Endothelial cell of umbilical vein (primary cell): ENCODE measurements at regions not wholly inside any gene's neighbourhood (a gene's known extent, or its start where the extent isn't known, plus 50 kb on each side); places are given as distances from the start of the nearest gene placed in this dataset.

Experiments
- BruUV-seq: library from RNA; stranded (reverse); fragments of 400-500 nt; replicated peaks from 2 replicates; lab custom pipeline; 2021; lab: Mats Ljungman, UMichigan
- CTCF ChIA-PET: fragments of 300-600, 350-600 bp; sonication (Branson Sonifier 250); formaldehyde crosslinking; loops from one replicate; lab custom pipeline; 2021; ENCODE audit warnings: antibody characterized with exemption, inconsistent platforms; lab: Charles Lee
- POLR2A ChIA-PET: fragments of 300-600, 350-600 bp; sonication (Branson Sonifier 250); formaldehyde crosslinking; loops from one replicate; lab custom pipeline; 2021; ENCODE audit warnings: antibody characterized with exemption, inconsistent platforms; lab: Charles Lee
- DNase-seq: peaks from one replicate; pipeline ENCODE4 v3.0.0-alpha.2; 2011; ENCODE audit warnings: low read depth, low spot score
- FAIRE-seq: peaks from 2 replicates; lab custom pipeline; 2011; peaks lifted over from hg19 to GRCh38; lab: Jason Lieb, UNC
- H2AFZ ChIP-seq: 2 replicates; pipeline ENCODE4 v1.6.0; 2012; ENCODE audit warnings: low read depth, low read length, control low read depth, inconsistent platforms
- H3K27ac ChIP-seq: 2 replicates; pipeline ENCODE4 v1.5.1; 2011; ENCODE audit warnings: low read depth, mild to moderate bottlenecking, control low read depth, low read length, moderate library complexity; ENCODE audit not compliant: insufficient read depth
- H3K27me3 ChIP-seq, 2 experiments: 2 replicates each; pipeline versions ENCODE4 v1.6.0 to v1.6.1; 2011; ENCODE audit warnings: low read length in 2 of 2, mixed read lengths in 1 of 2; ENCODE audit not compliant: control insufficient read depth in 2 of 2, insufficient read depth in 2 of 2
- H3K36me3 ChIP-seq, 2 experiments: 2 replicates in 1 of 2; 3 replicates in 1 of 2; pipeline ENCODE4 v1.5.1; 2011; ENCODE audit warnings: low read length in 2 of 2, mild to moderate bottlenecking in 1 of 2, moderate library complexity in 1 of 2; ENCODE audit not compliant: control insufficient read depth in 2 of 2, insufficient read depth in 2 of 2; ENCODE audit errors: extremely low read depth in 1 of 2
- H3K4me1 ChIP-seq: 3 replicates; pipeline ENCODE4 v1.5.1; 2011; ENCODE audit warnings: mild to moderate bottlenecking, low read length; ENCODE audit not compliant: control insufficient read depth, insufficient read depth; ENCODE audit errors: extremely low read depth
- H3K4me2 ChIP-seq: 2 replicates; pipeline ENCODE4 v1.6.1; 2011; ENCODE audit warnings: low read length, control low read depth, mixed read lengths; ENCODE audit not compliant: insufficient read depth
- H3K4me3 ChIP-seq, 3 experiments: fragments of 200-600 bp in 1 of 3; sonication (generic), shearing (Covaris generic) in 1 of 3; replicated peaks in 1 of 3; 2 replicates each; pipeline ENCODE4 v1.5.1; 2011 to 2016; ENCODE audit warnings: control low read depth in 3 of 3, low read length in 3 of 3, mild to moderate bottlenecking in 2 of 3, inconsistent platforms in 1 of 3, low read depth in 1 of 3, moderate library complexity in 1 of 3; ENCODE audit not compliant: insufficient read depth in 1 of 3
- H3K79me2 ChIP-seq: 2 replicates; pipeline ENCODE4 v1.6.0; 2012; ENCODE audit warnings: low read length, inconsistent platforms; ENCODE audit not compliant: control insufficient read depth, insufficient read depth
- H3K9ac ChIP-seq: replicated peaks from 2 replicates; pipeline ENCODE3; 2011; ENCODE audit warnings: low read length, control low read depth; ENCODE audit not compliant: insufficient read depth; ENCODE audit errors: extremely low read depth
- H3K9me1 ChIP-seq: replicated peaks from 3 replicates; pipeline ENCODE4 v1.6.0; 2011; ENCODE audit warnings: mild to moderate bottlenecking, low read length; ENCODE audit not compliant: control insufficient read depth, insufficient read depth; ENCODE audit errors: extremely low read depth
- H3K9me3 ChIP-seq: replicated peaks from 2 replicates; pipeline ENCODE4 v1.5.1; 2012; ENCODE audit warnings: low read length, inconsistent platforms; ENCODE audit not compliant: control insufficient read depth, insufficient read depth
- H4K20me1 ChIP-seq: replicated peaks from 2 replicates; pipeline ENCODE3; 2011; ENCODE audit warnings: mild to moderate bottlenecking, low read length; ENCODE audit not compliant: control insufficient read depth, insufficient read depth; ENCODE audit errors: extremely low read depth
- EZH2 ChIP-seq: IDR thresholded peaks from 2 replicates; pipeline ENCODE4 v1.6.1; 2012; ENCODE audit warnings: borderline replicate concordance, low read depth, mild to moderate bottlenecking, moderate library complexity, low read length, inconsistent platforms; ENCODE audit not compliant: severe bottlenecking
- FOS ChIP-seq: IDR thresholded peaks from 2 replicates; pipeline ENCODE4 v1.6.1; 2011; ENCODE audit warnings: mild to moderate bottlenecking, low read length, moderate library complexity, borderline replicate concordance; ENCODE audit not compliant: insufficient read depth
- GATA2 ChIP-seq: IDR thresholded peaks from 2 replicates; pipeline ENCODE4 v1.7.0; 2011; ENCODE audit warnings: low read depth, mild to moderate bottlenecking, moderate library complexity, mixed read lengths, low read length; ENCODE audit not compliant: insufficient read length, insufficient read depth
- MAX ChIP-seq: IDR thresholded peaks from 2 replicates; pipeline ENCODE4 v1.6.1; 2011; ENCODE audit not compliant: insufficient read depth, insufficient read length
- POLR2AphosphoS5 ChIP-seq: IDR thresholded peaks from 2 replicates; pipeline ENCODE4 v1.6.1; 2012; ENCODE audit warnings: low read depth, mild to moderate bottlenecking, control low read depth, low read length, moderate library complexity; ENCODE audit not compliant: insufficient read depth
- dilution Hi-C: fragments of 300-500 bp; cut with MboI; formaldehyde crosslinking; loops from one replicate; pipeline ENCODE4 v1.15.0; 2019; ENCODE audit warnings: low sequenced_read_pairs; ENCODE audit not compliant: extremely low pct_ligation_motif_present
- intact Hi-C: fragments of 100-400 bp; cut with micrococcal nuclease; formaldehyde crosslinking; loops from one replicate; pipeline ENCODE4 v1.10.0; 2022
- TF ChIP-seq, protein P1 (sequence below), 2 donors: IDR thresholded peaks; 1 replicate in 1 of 2; 2 replicates in 1 of 2; pipeline ENCODE4 v1.5.1; 2011; ENCODE audit warnings: low read length in 2 of 2, mild to moderate bottlenecking in 2 of 2, moderate library complexity in 2 of 2, control low read depth in 1 of 2, inconsistent platforms in 1 of 2, low read depth in 1 of 2; ENCODE audit not compliant: insufficient read depth in 1 of 2; ENCODE audit errors: extremely low read depth in 1 of 2

- no peaks in the 10 kb centered on the region for H3K36me3 ChIP-seq
- H3K4me3 ChIP-seq, result no peak overlapping the region
- H3K4me2 ChIP-seq, result no peak overlapping the region
- dilution Hi-C loops, result no loop called here
- no peaks in the 10 kb centered on the region for H3K9me3 ChIP-seq
- no peaks in the 10 kb centered on the region for H3K27me3 ChIP-seq
- CTCF ChIA-PET, result no interaction called here
- no peak overlapping the region for H2AFZ ChIP-seq
- no peak overlapping the region for H3K27ac ChIP-seq
- DNase-seq (no peak), FAIRE-seq (no peak)
- TF ChIP-seq GATA2 (no peak), FOS (no peak), POLR2AphosphoS5 (no peak), MAX (no peak), EZH2 (no peak)
- TF ChIP-seq, protein P1, sequence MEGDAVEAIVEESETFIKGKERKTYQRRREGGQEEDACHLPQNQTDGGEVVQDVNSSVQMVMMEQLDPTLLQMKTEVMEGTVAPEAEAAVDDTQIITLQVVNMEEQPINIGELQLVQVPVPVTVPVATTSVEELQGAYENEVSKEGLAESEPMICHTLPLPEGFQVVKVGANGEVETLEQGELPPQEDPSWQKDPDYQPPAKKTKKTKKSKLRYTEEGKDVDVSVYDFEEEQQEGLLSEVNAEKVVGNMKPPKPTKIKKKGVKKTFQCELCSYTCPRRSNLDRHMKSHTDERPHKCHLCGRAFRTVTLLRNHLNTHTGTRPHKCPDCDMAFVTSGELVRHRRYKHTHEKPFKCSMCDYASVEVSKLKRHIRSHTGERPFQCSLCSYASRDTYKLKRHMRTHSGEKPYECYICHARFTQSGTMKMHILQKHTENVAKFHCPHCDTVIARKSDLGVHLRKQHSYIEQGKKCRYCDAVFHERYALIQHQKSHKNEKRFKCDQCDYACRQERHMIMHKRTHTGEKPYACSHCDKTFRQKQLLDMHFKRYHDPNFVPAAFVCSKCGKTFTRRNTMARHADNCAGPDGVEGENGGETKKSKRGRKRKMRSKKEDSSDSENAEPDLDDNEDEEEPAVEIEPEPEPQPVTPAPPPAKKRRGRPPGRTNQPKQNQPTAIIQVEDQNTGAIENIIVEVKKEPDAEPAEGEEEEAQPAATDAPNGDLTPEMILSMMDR (IDR thresholded peaks at IDR 0.05; ENCODE audit: extremely low read depth in 1 of 2, insufficient read depth in 1 of 2, low read depth in 1 of 2, low read length in 2 of 2), result no peak
- intact Hi-C loops, result no loop called here
- BruUV-seq, result no TSS peak
- no peaks in the 10 kb centered on the region for H4K20me1 ChIP-seq
- no peaks in the 10 kb centered on the region for H3K4me1 ChIP-seq
- H3K9ac ChIP-seq, result no peak overlapping the region
- H3K9me1 ChIP-seq, result no peaks in the 10 kb centered on the region
- no peaks in the 10 kb centered on the region for H3K79me2 ChIP-seq
- POLR2A ChIA-PET, result no interaction called here
These were observed 394.8 kb downstream of the TUSC7 start for GRCh38 chr3:117104381-117104780.
